ENCODE measurements at regions not wholly inside any gene's neighbourhood (a gene's known extent, or its start where the extent isn't known, plus 50 kb on each side); places are given as distances from the start of the nearest gene placed in this dataset.

- WGBS, 2 donors (ENCODE audit: extremely low coverage in 2 of 2, insufficient read length in 2 of 2, insufficient replicate concordance in 1 of 2): no CpG with 5 or more reads among the region's 1 CpG
- no peak overlapping the region for H3K27ac ChIP-seq (replicated peaks; ENCODE audit: low read length)
- no peak for DNase-seq (ENCODE audit: low spot score)
These were observed 204.7 kb upstream of the LYPLAL1 start for GRCh38 chr1:218969006-218969405.

DNA sequence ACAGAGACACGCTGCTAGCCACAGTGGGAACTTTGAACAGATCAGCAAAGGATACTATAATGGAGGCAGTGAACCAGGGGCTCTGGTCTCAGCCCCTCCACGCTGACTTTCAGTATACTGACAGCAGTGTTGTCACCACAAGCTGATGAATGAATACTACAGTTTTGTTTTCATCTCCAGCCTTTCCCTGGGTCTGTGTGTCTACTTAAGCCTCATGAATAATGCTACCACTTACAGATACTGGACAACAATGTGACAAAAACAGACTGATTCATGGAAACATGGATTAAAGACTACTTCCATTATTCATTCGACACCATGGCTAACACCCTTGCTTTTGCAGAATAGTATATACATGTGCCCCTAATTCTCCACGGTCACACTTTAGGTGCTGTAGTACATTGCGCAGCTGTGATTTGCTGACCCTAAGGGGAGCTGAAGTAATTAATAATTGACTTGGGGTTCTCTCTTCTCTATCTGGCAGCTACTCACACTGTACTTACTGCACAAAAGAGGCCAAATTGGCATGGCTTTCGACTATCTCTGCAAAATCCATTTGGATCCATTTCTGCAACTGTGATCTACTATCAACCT, 203.2 kb upstream of the LYPLAL1 start:
- no peak overlapping the region for H3K4ac ChIP-seq (ENCODE audit: low read length)

More at GRCh38 chr1:218969006-218969405, 204.7 kb upstream of the LYPLAL1 start:
- no peaks in the 10 kb centered on the region for H3K4me1 ChIP-seq (ENCODE audit: control insufficient read depth in 2 of 2, insufficient read depth in 1 of 2, low read depth in 1 of 2, low read length in 2 of 2)
- H2AK5ac ChIP-seq (ENCODE audit: low read depth, low read length): no peak overlapping the region
- no peak overlapping the region for H2BK120ac ChIP-seq (ENCODE audit: low read depth, low read length)
- H3K4me2 ChIP-seq (ENCODE audit: insufficient read depth, low read length, poor library complexity, severe bottlenecking): no peak overlapping the region
- no peaks in the 10 kb centered on the region for H3K27me3 ChIP-seq (ENCODE audit: control insufficient read depth in 3 of 3, insufficient read depth in 3 of 3, low read depth in 1 of 3, low read length in 3 of 3)
- H2AFZ ChIP-seq (ENCODE audit: low read length): no peak overlapping the region
- no peak overlapping the region for H4K8ac ChIP-seq (ENCODE audit: low read depth, low read length)
- H2BK15ac ChIP-seq (ENCODE audit: low read length): no peak overlapping the region
- no peak overlapping the region for H3K18ac ChIP-seq (ENCODE audit: low read length)
- no peak overlapping the region for H4K91ac ChIP-seq (ENCODE audit: low read depth, low read length, poor library complexity)
- no peak overlapping the region for H2BK12ac ChIP-seq (ENCODE audit: low read length)
- H3K36me3 ChIP-seq (replicated peaks in 1 of 2; ENCODE audit: control insufficient read depth in 2 of 2, insufficient read depth in 2 of 2, low read length in 2 of 2): no peaks in the 10 kb centered on the region
- no peak overlapping the region for H2BK5ac ChIP-seq (ENCODE audit: low read length)
- H3K4ac ChIP-seq (ENCODE audit: low read length): no peak overlapping the region
- H3K79me1 ChIP-seq (ENCODE audit: low read depth, low read length): no peaks in the 10 kb centered on the region
- H3K9me3 ChIP-seq (replicated peaks in 1 of 2; ENCODE audit: control insufficient read depth in 2 of 2, insufficient read depth in 1 of 2, low read depth in 1 of 2, low read length in 2 of 2): no peaks in the 10 kb centered on the region
- H3K4me3 ChIP-seq (ENCODE audit: low read length in 2 of 2): no peak overlapping the region
- no peak overlapping the region for H3K9ac ChIP-seq (ENCODE audit: low read depth, low read length, poor library complexity)
- no peak overlapping the region for H3K23ac ChIP-seq (ENCODE audit: low read depth, low read length, poor library complexity)
- no peak overlapping the region for H3K14ac ChIP-seq (ENCODE audit: low read length)

GRCh38 chr1:218971156-218971555, 202.5 kb upstream of the LYPLAL1 start:
- Histone ChIP-seq H3K27me3 (ENCODE audit: control insufficient read depth in 3 of 3, insufficient read depth in 3 of 3, low read depth in 1 of 3, low read length in 3 of 3) (no peaks in the 10 kb centered on the region), H2BK5ac (ENCODE audit: low read length) (no peak overlapping the region), H2AK5ac (ENCODE audit: low read depth, low read length) (no peak overlapping the region), H3K79me1 (ENCODE audit: low read depth, low read length) (no peaks in the 10 kb centered on the region), H3K23ac (ENCODE audit: low read depth, low read length, poor library complexity) (no peak overlapping the region), H2BK15ac (ENCODE audit: low read length) (no peak overlapping the region), H4K91ac (ENCODE audit: low read depth, low read length, poor library complexity) (no peak overlapping the region), H2BK120ac (ENCODE audit: low read depth, low read length) (no peak overlapping the region), H4K8ac (ENCODE audit: low read depth, low read length) (no peak overlapping the region), H3K36me3 (replicated peaks in 1 of 2; ENCODE audit: control insufficient read depth in 2 of 2, insufficient read depth in 2 of 2, low read length in 2 of 2) (no peaks in the 10 kb centered on the region), H2BK12ac (ENCODE audit: low read length) (no peak overlapping the region), H3K4me1 (ENCODE audit: control insufficient read depth in 2 of 2, insufficient read depth in 1 of 2, low read depth in 1 of 2, low read length in 2 of 2) (no peaks in the 10 kb centered on the region), H3K9me3 (replicated peaks in 1 of 2; ENCODE audit: control insufficient read depth in 2 of 2, insufficient read depth in 1 of 2, low read depth in 1 of 2, low read length in 2 of 2) (no peaks in the 10 kb centered on the region), H3K18ac (ENCODE audit: low read length) (no peak overlapping the region), H3K4me3 (ENCODE audit: low read length in 2 of 2) (no peak overlapping the region), H3K14ac (ENCODE audit: low read length) (no peak overlapping the region), H3K4me2 (ENCODE audit: insufficient read depth, low read length, poor library complexity, severe bottlenecking) (no peak overlapping the region), H2AFZ (ENCODE audit: low read length) (no peak overlapping the region), H3K9ac (ENCODE audit: low read depth, low read length, poor library complexity) (no peak overlapping the region), H3K4ac (ENCODE audit: low read length) (no peak overlapping the region), H3K27ac (replicated peaks; ENCODE audit: low read length) (no peak overlapping the region)
- no CpG with 5 or more reads among the region's 1 CpG for WGBS, 2 donors (ENCODE audit: extremely low coverage in 2 of 2, insufficient read length in 2 of 2, insufficient replicate concordance in 1 of 2)
- no peak for DNase-seq (ENCODE audit: low spot score)

More for the DNA sequence above, 203.2 kb upstream of the LYPLAL1 start:
- no peak overlapping the region for H3K27ac ChIP-seq (replicated peaks; ENCODE audit: low read length)
- H2AK5ac ChIP-seq (ENCODE audit: low read depth, low read length): no peak overlapping the region
- H3K9ac ChIP-seq (ENCODE audit: low read depth, low read length, poor library complexity): no peak overlapping the region
- no peaks in the 10 kb centered on the region for H3K4me1 ChIP-seq (ENCODE audit: control insufficient read depth in 2 of 2, insufficient read depth in 1 of 2, low read depth in 1 of 2, low read length in 2 of 2)
- no peaks in the 10 kb centered on the region for H3K27me3 ChIP-seq (ENCODE audit: control insufficient read depth in 3 of 3, insufficient read depth in 3 of 3, low read depth in 1 of 3, low read length in 3 of 3)
- H4K8ac ChIP-seq (ENCODE audit: low read depth, low read length): no peak overlapping the region
- no CpG with 5 or more reads among the region's 6 CpGs for WGBS, 2 donors (ENCODE audit: extremely low coverage in 2 of 2, insufficient read length in 2 of 2, insufficient replicate concordance in 1 of 2)
- H3K18ac ChIP-seq (ENCODE audit: low read length): no peak overlapping the region
- no peak overlapping the region for H2AFZ ChIP-seq (ENCODE audit: low read length)
- no peaks in the 10 kb centered on the region for H3K36me3 ChIP-seq (replicated peaks in 1 of 2; ENCODE audit: control insufficient read depth in 2 of 2, insufficient read depth in 2 of 2, low read length in 2 of 2)
- H2BK120ac ChIP-seq (ENCODE audit: low read depth, low read length): no peak overlapping the region
- no peaks in the 10 kb centered on the region for H3K79me1 ChIP-seq (ENCODE audit: low read depth, low read length)
- no peak overlapping the region for H4K91ac ChIP-seq (ENCODE audit: low read depth, low read length, poor library complexity)
- H3K23ac ChIP-seq (ENCODE audit: low read depth, low read length, poor library complexity): no peak overlapping the region
- no peak overlapping the region for H3K4me2 ChIP-seq (ENCODE audit: insufficient read depth, low read length, poor library complexity, severe bottlenecking)
- no peak overlapping the region for H2BK12ac ChIP-seq (ENCODE audit: low read length)
- no peak for DNase-seq (ENCODE audit: low spot score)
- H3K4me3 ChIP-seq (ENCODE audit: low read length in 2 of 2): no peak overlapping the region
- H2BK15ac ChIP-seq (ENCODE audit: low read length): no peak overlapping the region
- no peaks in the 10 kb centered on the region for H3K9me3 ChIP-seq (replicated peaks in 1 of 2; ENCODE audit: control insufficient read depth in 2 of 2, insufficient read depth in 1 of 2, low read depth in 1 of 2, low read length in 2 of 2)
- no peak overlapping the region for H3K14ac ChIP-seq (ENCODE audit: low read length)
- H2BK5ac ChIP-seq (ENCODE audit: low read length): no peak overlapping the region

GRCh38 chr1:218980881-218981280, 192.8 kb upstream of the LYPLAL1 start:
- H3K79me1 ChIP-seq (ENCODE audit: low read depth, low read length): no peaks in the 10 kb centered on the region
- no peak overlapping the region for H4K8ac ChIP-seq (ENCODE audit: low read depth, low read length)
- no peak overlapping the region for H3K18ac ChIP-seq (ENCODE audit: low read length)
- no peaks in the 10 kb centered on the region for H3K9me3 ChIP-seq (replicated peaks in 1 of 2; ENCODE audit: control insufficient read depth in 2 of 2, insufficient read depth in 1 of 2, low read depth in 1 of 2, low read length in 2 of 2)
- no peak overlapping the region for H3K9ac ChIP-seq (ENCODE audit: low read depth, low read length, poor library complexity)
- H2BK120ac ChIP-seq (ENCODE audit: low read depth, low read length): no peak overlapping the region
- no peaks in the 10 kb centered on the region for H3K36me3 ChIP-seq (replicated peaks in 1 of 2; ENCODE audit: control insufficient read depth in 2 of 2, insufficient read depth in 2 of 2, low read length in 2 of 2)
- no peak overlapping the region for H3K27ac ChIP-seq (replicated peaks; ENCODE audit: low read length)
- DNase-seq (ENCODE audit: low spot score): no peak
- no peaks in the 10 kb centered on the region for H3K27me3 ChIP-seq (ENCODE audit: control insufficient read depth in 3 of 3, insufficient read depth in 3 of 3, low read depth in 1 of 3, low read length in 3 of 3)
- H3K4me1 ChIP-seq (ENCODE audit: control insufficient read depth in 2 of 2, insufficient read depth in 1 of 2, low read depth in 1 of 2, low read length in 2 of 2): no peaks in the 10 kb centered on the region
- H3K4me2 ChIP-seq (ENCODE audit: insufficient read depth, low read length, poor library complexity, severe bottlenecking): no peak overlapping the region
- no peak overlapping the region for H4K91ac ChIP-seq (ENCODE audit: low read depth, low read length, poor library complexity)
- no CpG with 5 or more reads among the region's 2 CpGs for WGBS, 2 donors (ENCODE audit: extremely low coverage in 2 of 2, insufficient read length in 2 of 2, insufficient replicate concordance in 1 of 2)
- no peak overlapping the region for H3K14ac ChIP-seq (ENCODE audit: low read length)
- H2BK15ac ChIP-seq (ENCODE audit: low read length): no peak overlapping the region
- no peak overlapping the region for H2AK5ac ChIP-seq (ENCODE audit: low read depth, low read length)
- no peak overlapping the region for H2BK12ac ChIP-seq (ENCODE audit: low read length)
- H2BK5ac ChIP-seq (ENCODE audit: low read length): no peak overlapping the region
- no peak overlapping the region for H2AFZ ChIP-seq (ENCODE audit: low read length)
- no peak overlapping the region for H3K23ac ChIP-seq (ENCODE audit: low read depth, low read length, poor library complexity)
- H3K4ac ChIP-seq (ENCODE audit: low read length): no peak overlapping the region
- H3K4me3 ChIP-seq (ENCODE audit: low read length in 2 of 2): no peak overlapping the region
